ENCODE measurements at regions not wholly inside any gene's neighbourhood (a gene's known extent, or its start where the extent isn't known, plus 50 kb on each side); places are given as distances from the start of the nearest gene placed in this dataset.

- H3K27ac ChIP-seq (ENCODE audit: extremely low read depth, low read depth, low read length) = no peak overlapping the region
- H3K4me1 ChIP-seq (ENCODE audit: control insufficient read depth, insufficient read depth, low read length) = no peaks in the 10 kb centered on the region
- ChIA-PET CTCF (no interaction called here), POLR2A (no interaction called here)
- no peak for TF ChIP-seq KLF16 (tag by site-specific recombination; IDR thresholded peaks at IDR 0.05)
- no peak for TF ChIP-seq ZNF660 (tag by site-specific recombination; IDR thresholded peaks at IDR 0.05)
- no peak for TF ChIP-seq PRDM6 (tag by site-specific recombination; IDR thresholded peaks at IDR 0.05)
- TF ChIP-seq ZNF792 (tag by site-specific recombination; IDR thresholded peaks at IDR 0.05) = no peak
- no peak for TF ChIP-seq YY2 (tag by site-specific recombination; IDR thresholded peaks at IDR 0.05)
- TF ChIP-seq ZNF600 (tag by site-specific recombination; IDR thresholded peaks at IDR 0.05) = no peak
- no peak overlapping the region for H3K4me3 ChIP-seq (ENCODE audit: low read depth, low read length)
- no peaks in the 10 kb centered on the region for H3K9me3 ChIP-seq (ENCODE audit: control insufficient read depth, insufficient read depth, low read depth, low read length)
- no peaks in the 10 kb centered on the region for H3K36me3 ChIP-seq (ENCODE audit: control insufficient read depth in 2 of 2, insufficient read depth in 1 of 2, low read length in 2 of 2)
These were observed 577.7 kb upstream of the NOVA1 start for GRCh38 chr14:27175489-27175888.

GRCh38 chr14:27181333-27181732, 583.5 kb upstream of the NOVA1 start:
- ChIA-PET POLR2A (no interaction called here), CTCF (no interaction called here)
- TF ChIP-seq ZBTB44 (tag by site-specific recombination; IDR thresholded peaks at IDR 0.05) = no peak
- no peak for TF ChIP-seq ZNF843 (tag by site-specific recombination; IDR thresholded peaks at IDR 0.05)
- TF ChIP-seq BCL6B (tag by site-specific recombination; IDR thresholded peaks at IDR 0.05) = no peak
- no peak for TF ChIP-seq ZNF776 (tag by site-specific recombination; IDR thresholded peaks at IDR 0.05; ENCODE audit: borderline replicate concordance)
- TF ChIP-seq ZNF580 (tag by site-specific recombination; IDR thresholded peaks at IDR 0.05) = no peak
- TF ChIP-seq ZNF155 (tag by site-specific recombination; IDR thresholded peaks at IDR 0.05) = no peak
- TF ChIP-seq KLF8 (tag by site-specific recombination; IDR thresholded peaks at IDR 0.05) = no peak
- H3K36me3 ChIP-seq (ENCODE audit: control insufficient read depth in 2 of 2, insufficient read depth in 1 of 2, low read length in 2 of 2) = no peaks in the 10 kb centered on the region
- H3K4me3 ChIP-seq (ENCODE audit: low read depth, low read length) = no peak overlapping the region
- H3K9me3 ChIP-seq (ENCODE audit: control insufficient read depth, insufficient read depth, low read depth, low read length) = no peaks in the 10 kb centered on the region
- no peak overlapping the region for H3K27ac ChIP-seq (ENCODE audit: extremely low read depth, low read depth, low read length)
- no peaks in the 10 kb centered on the region for H3K4me1 ChIP-seq (ENCODE audit: control insufficient read depth, insufficient read depth, low read length)

- CTCF ChIA-PET = interaction anchor here (0.6 kb wide), 1 partner anchor 684 kb away, joined by 8 read pairs; no protein-coding TSS in a partner anchor
- H3K4me1 ChIP-seq (ENCODE audit: control insufficient read depth, insufficient read depth, low read length) = no peaks in the 10 kb centered on the region
- POLR2A ChIA-PET = no interaction called here
- H3K27ac ChIP-seq (ENCODE audit: extremely low read depth, low read depth, low read length) = no peak overlapping the region
- H3K9me3 ChIP-seq (ENCODE audit: control insufficient read depth, insufficient read depth, low read depth, low read length) = no peaks in the 10 kb centered on the region
- no peaks in the 10 kb centered on the region for H3K36me3 ChIP-seq (ENCODE audit: control insufficient read depth in 2 of 2, insufficient read depth in 1 of 2, low read length in 2 of 2)
- H3K4me3 ChIP-seq (ENCODE audit: low read depth, low read length) = no peak overlapping the region
- TF ChIP-seq BCL11B (tag by site-specific recombination; IDR thresholded peaks at IDR 0.05; ENCODE audit: low read depth) (no peak), ZNF549 (tag by site-specific recombination; IDR thresholded peaks at IDR 0.05) (no peak), ZNF513 (tag by site-specific recombination; IDR thresholded peaks at IDR 0.05) (no peak), ZBTB1 (tag by site-specific recombination; IDR thresholded peaks at IDR 0.05) (no peak), ZNF791 (tag by site-specific recombination; IDR thresholded peaks at IDR 0.05) (no peak), ZNF580 (tag by site-specific recombination; IDR thresholded peaks at IDR 0.05) (no peak), SCRT2 (tag by site-specific recombination; IDR thresholded peaks at IDR 0.05) (no peak), PRDM10 (tag by site-specific recombination; IDR thresholded peaks at IDR 0.05) (no peak), ZNF155 (tag by site-specific recombination; IDR thresholded peaks at IDR 0.05) (no peak), ZNF274 (IDR thresholded peaks at IDR 0.05; ENCODE audit: low read length) (no peak), ZNF274 (tag by site-specific recombination; IDR thresholded peaks at IDR 0.05; ENCODE audit: borderline replicate concordance) (no peak)
These were observed 586.6 kb upstream of the NOVA1 start for GRCh38 chr14:27184427-27184826.

Data from HEK293 (cell line).